NCI-H1436 (cell line): ENCODE measurements at regions not wholly inside any gene's neighbourhood (a gene's known extent, or its start where the extent isn't known, plus 50 kb on each side); places are given as distances from the start of the nearest gene placed in this dataset.

Experiments
- DNase-seq: peaks from one replicate; lab custom pipeline; 2025; lab: John Stamatoyannopoulos, UW

GRCh38 chr6:92826633-92827032 is 592.7 kb downstream of the EPHA7 start:
- DNase-seq = no peak

- no peak for DNase-seq
Measured at GRCh38 chr6:92822222-92822621, 597.1 kb downstream of the EPHA7 start.

GRCh38 chr6:92820601-92821000 is 598.8 kb downstream of the EPHA7 start:
- no peak for DNase-seq

GRCh38 chr6:92810913-92811312 is 608.4 kb downstream of the EPHA7 start:
- peak; percentile 44 for DNase-seq

GRCh38 chr6:92806254-92806653 is 613.1 kb downstream of the EPHA7 start:
- DNase-seq = no peak

GRCh38 chr6:92791403-92791802 is 628.0 kb downstream of the EPHA7 start:
- no peak for DNase-seq

GRCh38 chr6:92790381-92790780 is 629.0 kb downstream of the EPHA7 start:
- no peak for DNase-seq

- no peak for DNase-seq
Measured at GRCh38 chr6:92784235-92784634, 635.1 kb downstream of the EPHA7 start.

- DNase-seq = peak; percentile 33
Measured at GRCh38 chr6:92779746-92780145, 639.6 kb downstream of the EPHA7 start.

GRCh38 chr6:92777146-92777740 is 642.1 kb downstream of the EPHA7 start:
- peak; percentile 54 for DNase-seq

GRCh38 chr6:92770540-92770939 is 648.8 kb downstream of the EPHA7 start:
- no peak for DNase-seq

GRCh38 chr6:92767101-92767500 is 652.3 kb downstream of the EPHA7 start:
- no peak for DNase-seq

GRCh38 chr6:92763680-92764079 is 655.7 kb downstream of the EPHA7 start:
- no peak for DNase-seq

GRCh38 chr6:92763274-92763584 is 656.1 kb downstream of the EPHA7 start:
- DNase-seq = no peak

- DNase-seq = no peak
Measured at GRCh38 chr6:92762443-92763273, 656.7 kb downstream of the EPHA7 start.

- DNase-seq = no peak
Measured at GRCh38 chr6:92759178-92759577, 660.2 kb downstream of the EPHA7 start.

GRCh38 chr6:92757925-92758324 is 661.4 kb downstream of the EPHA7 start:
- no peak for DNase-seq

GRCh38 chr6:92756912-92757311 is 662.4 kb downstream of the EPHA7 start:
- no peak for DNase-seq

- DNase-seq = no peak
Measured at GRCh38 chr6:92753956-92754355, 665.4 kb downstream of the EPHA7 start.

GRCh38 chr6:92752114-92752513 is 667.2 kb downstream of the EPHA7 start:
- no peak for DNase-seq

GRCh38 chr6:92748131-92748530 is 671.2 kb downstream of the EPHA7 start:
- no peak for DNase-seq

GRCh38 chr6:92737983-92738382 is 681.4 kb downstream of the EPHA7 start:
- no peak for DNase-seq

GRCh38 chr6:92723390-92723931 is 695.9 kb downstream of the EPHA7 start:
- peak; percentile 70 for DNase-seq

GRCh38 chr6:92719773-92720172 is 699.6 kb downstream of the EPHA7 start:
- no peak for DNase-seq
